Mucosa of gallbladder (tissue), 1 donor: ENCODE measurements at regions not wholly inside any gene's neighbourhood (a gene's known extent, or its start where the extent isn't known, plus 50 kb on each side); places are given as distances from the start of the nearest gene placed in this dataset.
"Not testable (repeated sequence)": the region's sequence is repeated elsewhere in the genome, so short reads cannot be mapped to it uniquely, and the experiment has no call there.

Source experiments
- DNase-seq: peaks from one replicate; pipeline ENCODE4 v3.0.0-alpha.2; 2020; ENCODE audit warnings: low spot score
- donor health status: DM: no; HTN: no; CAD: no.

DNA sequence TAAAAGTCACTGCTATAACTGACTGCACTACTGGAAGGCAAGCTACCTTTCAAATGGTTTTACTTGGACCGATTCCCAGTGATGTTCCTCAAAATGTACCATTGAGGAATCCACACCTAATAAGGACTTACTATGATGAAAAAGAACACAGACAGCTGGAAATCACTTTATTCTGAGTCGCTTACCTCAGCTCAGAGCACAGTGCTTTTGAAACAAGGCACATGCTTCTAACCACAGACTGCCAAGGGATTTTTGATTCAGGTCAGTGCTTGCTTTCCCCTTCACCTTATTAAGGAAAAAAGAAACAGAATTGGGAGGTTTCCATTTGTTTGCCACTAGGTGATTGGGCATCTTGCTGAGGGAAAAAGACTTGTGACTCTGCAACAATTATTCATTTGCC is 707.5 kb upstream of the FSHR start:
- no peak for DNase-seq

DNA sequence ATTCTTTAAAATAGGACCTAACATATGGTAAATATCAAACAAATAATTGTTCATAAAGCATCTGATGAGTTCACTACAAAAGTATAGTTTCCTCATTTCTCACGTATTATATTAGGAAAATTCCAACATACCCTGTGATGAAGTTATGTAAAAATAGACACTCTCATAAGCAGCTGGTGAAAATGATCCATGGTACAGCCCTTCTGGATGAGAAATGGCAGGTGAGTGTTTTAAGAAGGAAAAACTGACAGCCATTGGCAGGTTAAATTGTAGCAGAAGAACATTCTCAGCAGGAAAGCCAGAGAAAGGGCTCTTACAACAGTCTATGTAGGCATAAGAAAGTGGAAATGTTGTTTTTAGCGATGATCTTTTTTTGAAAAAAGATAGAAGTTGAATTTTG is 706.5 kb upstream of the FSHR start:
- no peak for DNase-seq

DNA sequence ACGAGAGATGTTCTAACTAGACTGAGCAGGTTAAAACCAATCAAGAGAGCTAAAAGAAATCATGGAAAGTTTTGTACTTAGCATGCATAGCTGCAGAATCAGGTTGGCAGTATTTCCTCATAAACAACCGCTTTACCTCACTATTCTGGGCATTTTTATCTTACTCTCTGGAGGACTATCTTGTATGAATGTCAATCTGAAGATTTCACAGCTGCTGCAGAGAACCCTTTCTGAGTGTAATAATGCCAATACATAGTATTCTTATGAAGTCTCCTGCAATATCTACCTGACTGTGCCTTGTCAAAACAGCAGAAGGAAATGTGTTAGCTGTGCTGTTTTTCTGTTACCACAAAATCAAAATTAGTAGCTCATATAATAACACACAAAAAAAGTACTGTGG is 705.9 kb upstream of the FSHR start:
- no peak for DNase-seq

DNA sequence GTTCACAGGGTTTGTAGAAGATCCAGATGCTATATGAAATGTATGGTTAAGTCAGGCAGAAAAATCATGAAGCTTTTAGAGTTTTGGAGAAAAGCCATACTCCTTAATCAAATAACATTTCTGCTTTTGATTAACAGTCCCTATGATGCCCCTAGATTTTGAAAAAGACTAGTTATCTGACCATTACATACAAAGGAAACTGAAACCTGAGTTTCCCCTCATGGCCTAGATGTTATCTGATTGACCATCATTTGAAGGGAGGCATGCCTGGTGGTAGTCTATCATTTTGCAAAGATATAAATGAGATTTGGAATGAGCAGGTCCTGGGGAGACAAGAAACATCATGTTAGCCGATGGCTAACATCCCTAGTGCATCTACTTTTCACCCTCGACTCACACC is 704.3 kb upstream of the FSHR start:
- DNase-seq: no peak

DNA sequence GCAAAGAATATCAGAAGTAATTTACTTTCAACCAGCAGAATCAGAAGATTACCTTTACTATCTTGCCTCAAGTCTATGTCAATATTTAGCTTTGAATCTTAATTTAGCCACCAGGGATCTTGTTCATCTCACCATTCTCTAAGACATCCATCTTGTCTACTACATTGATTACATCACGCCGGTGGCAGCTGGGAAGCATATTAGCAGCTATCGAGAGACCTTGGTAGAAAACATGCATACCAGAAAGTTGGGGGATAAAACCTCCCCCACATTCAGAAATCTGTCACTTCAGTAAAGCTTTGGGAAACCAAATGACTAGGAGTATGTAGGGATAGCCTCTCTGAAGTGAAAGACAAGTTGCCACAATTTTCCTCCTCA is 703.8 kb upstream of the FSHR start:
- no peak for DNase-seq

DNA sequence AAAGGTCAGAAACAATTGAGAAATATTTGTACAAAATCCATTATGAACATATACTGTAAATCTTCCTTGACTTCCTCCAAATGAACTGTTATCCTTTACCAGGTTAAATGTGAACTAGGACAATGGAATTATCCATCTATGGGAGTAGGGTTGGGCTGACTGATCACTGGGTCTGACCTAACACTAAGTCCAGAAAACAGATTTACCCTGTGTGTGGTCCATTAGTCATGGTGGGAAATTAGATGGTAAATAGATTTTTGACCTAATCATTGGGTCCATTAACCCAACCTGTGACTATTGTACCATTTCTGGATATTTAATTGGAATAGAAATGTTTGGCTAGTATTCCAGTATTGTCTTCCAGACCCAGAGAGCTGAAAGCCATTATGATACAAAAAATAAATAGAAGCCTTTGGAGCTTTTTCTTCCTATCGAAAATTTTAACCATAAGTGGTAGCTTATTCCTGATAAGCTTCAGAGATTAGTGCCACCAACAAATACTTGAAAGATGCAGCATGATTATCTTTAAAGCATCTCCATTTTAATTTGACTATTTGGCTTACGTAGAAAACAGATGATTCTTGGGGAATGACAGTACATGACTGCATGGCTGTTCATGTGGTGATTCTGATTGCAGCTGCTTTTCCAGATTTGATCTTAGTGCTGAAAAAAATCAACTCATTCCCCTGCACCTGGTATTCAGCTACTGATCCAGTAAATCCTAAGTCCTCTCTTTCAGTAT is 703.2 kb upstream of the FSHR start:
- DNase-seq: no peak

DNA sequence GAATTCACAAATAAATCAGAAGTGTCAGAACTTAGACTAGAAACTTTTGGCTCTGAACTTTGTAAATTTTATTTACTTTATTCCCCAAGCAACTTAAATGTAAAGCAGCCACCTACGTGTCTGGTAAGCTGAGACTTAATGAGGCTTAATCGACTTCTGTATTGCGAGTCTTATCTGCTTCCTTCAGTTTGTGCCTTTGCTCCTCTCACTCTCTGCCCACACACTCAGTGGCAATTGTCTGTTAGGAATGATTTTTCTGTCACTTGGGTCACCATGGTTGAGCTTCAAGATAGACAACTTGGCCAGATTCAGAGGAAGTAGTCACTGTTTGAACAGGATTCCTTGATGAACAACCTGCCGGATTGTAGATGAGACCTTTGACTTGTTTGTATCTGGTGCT is 691.4 kb upstream of the FSHR start:
- DNase-seq: no peak

DNA sequence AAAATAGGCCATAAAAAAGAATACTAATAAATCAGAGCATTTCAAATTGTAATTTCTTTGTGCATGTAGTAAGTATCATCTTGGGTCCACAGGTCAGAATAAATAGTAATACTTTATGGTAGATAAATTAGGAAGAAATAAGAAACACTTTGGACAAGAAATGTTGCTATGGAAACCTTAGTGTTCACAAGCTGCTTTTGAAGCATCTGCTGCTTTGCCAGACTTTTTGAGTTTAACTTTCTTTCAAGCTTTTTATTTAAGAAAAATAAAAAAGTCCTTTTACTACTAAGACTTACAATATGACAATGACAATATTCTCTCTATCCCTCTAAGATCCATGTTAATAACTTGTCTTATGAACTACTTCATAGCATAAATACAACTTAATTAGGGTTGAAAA is 690.7 kb upstream of the FSHR start:
- no peak for DNase-seq

DNA sequence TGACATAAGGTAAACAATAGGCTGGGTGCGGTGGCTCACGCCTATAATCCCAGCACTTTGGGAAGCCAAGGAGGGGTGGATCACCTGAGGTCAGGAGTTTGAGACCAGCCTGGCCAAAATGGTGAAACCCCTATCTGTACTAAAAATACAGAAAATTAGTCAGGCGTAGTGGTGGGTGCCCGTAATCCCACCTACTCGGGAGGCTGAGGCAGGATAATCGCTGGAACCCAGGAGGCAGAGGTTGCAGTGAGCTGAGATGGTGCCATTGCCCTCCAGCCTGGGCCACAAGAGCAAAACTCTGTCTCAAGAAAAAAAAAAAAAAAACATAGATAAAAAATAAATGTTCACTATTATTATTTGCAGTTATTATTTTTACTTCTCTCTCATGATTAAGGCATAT is 689.8 kb upstream of the FSHR start:
- not testable (repeated sequence) for DNase-seq

DNA sequence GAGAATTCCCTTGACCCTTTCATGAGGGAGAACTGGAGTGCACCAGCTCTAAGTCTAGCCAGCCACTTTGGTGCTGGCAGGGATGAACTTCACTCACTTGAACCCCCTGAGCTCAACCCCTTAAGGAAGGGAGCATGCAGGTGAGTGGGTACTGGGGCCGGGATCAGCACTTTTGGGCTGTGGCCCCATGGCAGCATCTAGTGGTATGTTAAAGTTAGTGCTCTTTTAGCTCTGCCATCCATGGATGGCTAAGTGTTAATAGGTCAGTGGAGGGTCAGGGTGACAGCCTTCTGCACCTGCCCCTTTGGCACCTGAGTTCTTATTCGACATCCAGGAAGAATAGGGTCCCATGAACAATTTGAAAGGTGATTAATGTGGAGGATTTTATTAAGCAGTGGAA is 689.0 kb upstream of the FSHR start:
- no peak for DNase-seq

DNA sequence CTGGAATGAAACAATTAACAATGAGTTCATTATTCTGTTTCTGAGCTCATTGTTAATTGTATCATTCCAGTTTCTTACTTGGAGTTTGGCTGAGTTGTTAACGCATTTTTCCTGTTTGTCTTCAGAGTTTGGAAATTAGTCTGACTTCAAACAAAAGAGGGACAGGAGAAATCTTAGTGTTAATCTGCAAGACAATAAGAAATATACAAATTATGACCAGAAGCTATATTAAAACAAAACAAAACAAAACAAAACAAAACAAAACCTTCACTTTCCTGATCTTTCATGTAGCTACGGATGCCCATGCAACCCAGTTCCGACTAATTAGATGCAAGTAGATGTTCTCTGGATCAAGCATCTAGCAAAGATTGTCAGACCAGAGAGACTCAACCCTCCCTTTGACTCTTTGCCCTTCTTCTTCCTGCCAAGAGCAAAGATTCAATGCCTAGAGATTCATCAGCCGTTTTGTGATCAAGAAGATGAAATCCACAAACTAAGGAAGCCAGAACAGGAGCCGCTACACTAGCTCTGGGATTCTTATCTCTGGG is 686.2 kb upstream of the FSHR start:
- DNase-seq: no peak

DNA sequence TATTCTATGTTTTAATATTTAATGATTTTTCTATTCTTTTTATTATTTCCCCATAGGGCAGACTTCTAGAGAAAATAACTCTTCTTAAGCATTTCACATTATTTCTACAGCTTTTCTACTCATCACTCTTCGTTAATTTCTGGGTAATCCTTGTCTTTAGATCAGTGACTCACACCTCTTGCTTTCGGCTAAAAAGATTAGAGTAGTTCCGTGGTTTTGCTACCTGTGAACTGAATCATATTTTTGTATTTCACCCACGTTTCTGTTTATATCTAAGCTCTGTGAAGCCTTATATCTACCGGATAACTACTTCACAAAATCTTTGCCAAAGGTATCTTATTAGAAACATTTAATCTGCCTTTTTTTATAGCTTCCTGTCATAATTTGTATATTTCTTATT is 685.5 kb upstream of the FSHR start:
- DNase-seq: no peak

DNA sequence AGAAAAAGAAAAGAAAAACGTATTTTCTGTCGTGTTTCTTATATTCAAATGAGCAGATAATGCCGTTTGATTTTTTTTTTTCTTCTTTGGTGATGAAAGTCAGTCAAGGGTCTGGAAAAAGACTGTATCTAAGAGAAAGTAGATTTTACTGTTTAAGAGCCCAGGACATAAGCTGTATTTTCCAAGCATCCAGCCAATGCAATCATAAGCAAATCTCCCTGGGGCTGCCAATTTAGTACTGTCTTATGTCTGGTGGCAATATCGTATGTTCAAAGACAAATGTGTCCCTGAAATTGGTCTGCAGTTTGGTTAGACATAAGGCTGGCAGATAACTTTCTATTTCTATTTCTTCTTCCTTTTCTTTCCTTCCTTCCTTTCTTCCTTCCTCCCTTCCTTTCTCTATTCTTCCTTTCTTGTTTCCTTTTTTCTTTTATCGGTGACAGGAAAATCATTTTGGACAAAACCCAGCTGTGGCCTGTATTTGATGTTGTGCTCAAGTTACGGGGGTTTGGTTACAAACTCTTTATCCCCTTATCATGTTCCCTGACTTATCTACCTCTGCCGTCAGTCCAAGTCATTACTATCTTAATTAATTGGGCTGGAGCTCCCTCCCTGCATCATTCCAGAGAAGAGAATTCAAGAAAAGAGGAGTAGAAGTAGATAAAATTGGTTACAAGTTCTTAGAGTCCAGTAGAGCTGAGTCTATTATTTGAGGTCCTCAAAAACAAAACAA is 683.4 kb upstream of the FSHR start:
- DNase-seq: no peak

DNA sequence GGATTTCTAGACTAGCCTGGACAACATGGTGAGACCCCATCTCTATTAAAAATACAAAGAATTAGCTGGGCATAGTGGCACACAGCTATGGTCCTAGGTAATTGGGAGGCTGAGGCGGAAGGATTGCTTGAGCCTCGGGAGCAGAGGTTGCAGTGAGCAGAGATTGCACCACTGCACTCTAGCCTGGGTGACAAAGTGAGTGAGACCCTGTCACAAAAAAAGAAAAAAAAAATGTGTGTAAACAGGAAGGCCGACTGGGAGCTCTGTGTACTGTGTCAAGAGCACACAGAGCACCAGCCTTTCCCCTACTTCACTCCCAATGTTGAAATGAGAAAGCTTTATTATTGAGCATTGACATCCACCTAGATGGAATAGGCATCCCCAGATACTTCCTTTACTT is 681.7 kb upstream of the FSHR start:
- no peak for DNase-seq

DNA sequence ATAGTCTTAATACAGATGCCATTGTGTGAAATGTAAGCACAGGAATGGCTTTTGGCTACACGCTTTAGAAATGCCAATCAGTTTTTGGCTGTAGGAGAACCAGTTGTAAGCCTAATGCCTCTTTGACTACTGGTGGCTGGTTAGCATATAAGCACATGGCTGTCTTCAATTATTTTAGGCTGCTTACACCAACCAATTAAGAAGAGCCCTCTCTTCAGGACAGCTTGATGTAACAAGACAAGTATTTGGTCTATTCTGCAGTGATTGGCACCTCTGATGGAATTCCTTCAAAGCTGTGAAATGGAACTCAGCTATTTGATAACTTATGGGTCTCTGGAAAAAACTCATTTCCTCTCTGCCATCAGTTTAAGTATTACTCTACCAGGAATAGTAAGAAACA is 680.1 kb upstream of the FSHR start:
- DNase-seq: no peak

DNA sequence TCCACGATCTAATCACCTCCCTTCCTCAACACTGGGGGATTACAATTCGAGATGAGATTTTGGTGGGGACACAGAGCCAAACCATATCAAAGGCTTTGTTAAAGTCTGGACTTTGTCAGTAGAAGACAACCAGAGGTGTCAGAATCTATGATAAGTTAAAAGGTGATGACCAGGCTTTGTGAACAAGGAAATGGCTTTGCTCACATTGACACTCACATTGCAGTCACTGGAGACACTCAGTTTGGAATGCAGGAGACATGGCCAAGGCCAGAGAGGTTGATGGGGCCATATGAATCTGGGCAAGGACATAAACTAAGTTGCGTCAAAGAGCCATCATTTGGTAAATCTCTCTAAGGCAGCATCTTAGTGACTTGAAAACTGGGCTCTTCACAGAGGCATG is 678.2 kb upstream of the FSHR start:
- DNase-seq: no peak

DNA sequence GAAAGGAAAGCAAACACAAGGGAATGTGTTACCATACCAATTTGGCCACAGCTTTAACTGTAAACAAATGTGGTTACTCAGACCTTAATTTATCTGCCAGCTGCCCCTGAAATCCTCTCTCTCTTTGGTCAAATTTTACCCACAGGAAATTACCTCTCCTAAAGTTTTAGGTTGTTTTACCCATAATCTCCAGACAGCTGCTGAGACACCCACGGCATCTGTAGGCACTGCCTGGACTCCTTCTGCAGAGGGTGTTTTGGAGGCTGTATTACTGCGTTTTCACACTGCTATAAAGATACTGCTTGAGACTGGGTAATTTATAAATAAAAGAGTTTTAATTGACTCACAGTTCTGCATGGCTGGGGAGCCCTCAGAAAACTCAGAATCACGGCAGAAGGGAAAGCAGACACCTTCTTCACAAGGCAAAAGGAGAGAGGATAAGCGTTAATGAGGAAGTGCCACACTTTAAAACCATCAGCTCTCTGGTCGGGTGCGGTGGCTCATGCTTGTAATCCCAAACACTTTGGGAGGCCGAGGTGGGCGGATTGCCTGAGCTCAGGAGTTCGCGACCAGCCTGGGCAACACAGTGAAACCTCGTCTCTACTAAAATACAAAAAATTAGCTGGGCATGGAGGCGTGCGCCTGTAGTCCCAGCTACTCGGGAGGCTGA is 677.5 kb upstream of the FSHR start:
- DNase-seq: no peak

DNA sequence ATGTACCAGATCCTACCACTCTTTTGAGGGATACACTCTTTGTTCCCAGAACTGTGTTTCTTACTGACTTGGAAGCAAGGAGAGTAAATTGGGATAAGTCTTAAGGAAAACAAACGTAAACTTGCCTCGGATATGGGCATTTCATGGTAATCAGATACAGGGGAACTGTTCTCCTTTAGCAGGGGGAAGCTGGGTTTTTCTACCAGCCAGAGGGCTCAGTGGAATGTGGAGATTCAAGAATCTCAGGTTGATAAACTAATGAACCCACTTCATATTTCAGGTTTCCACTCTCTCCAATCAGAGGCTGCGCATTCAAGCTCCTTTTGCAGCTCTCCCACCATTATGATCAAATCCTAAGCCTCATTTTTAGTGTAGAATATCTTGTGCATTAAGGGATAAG is 676.5 kb upstream of the FSHR start:
- no peak for DNase-seq

DNA sequence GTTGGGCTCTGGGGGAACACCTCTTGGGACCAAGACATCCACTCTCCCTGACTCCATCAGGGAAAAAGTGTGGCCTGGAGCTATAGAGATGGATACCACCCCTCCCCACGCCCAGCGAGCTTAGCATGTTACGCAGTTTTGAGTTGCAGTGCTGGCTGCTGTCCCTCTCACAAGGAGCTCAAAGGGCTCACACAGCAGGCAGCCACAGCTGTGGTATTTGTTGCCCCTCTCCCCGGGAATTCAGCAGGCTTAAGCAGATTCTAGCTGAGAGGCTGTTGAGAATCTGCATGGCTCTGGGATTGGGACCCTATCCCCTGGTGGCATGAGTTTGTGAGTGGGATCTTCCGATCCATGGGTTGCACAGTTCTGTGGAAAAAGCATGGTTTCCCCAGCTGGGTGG is 673.1 kb upstream of the FSHR start:
- no peak for DNase-seq

DNA sequence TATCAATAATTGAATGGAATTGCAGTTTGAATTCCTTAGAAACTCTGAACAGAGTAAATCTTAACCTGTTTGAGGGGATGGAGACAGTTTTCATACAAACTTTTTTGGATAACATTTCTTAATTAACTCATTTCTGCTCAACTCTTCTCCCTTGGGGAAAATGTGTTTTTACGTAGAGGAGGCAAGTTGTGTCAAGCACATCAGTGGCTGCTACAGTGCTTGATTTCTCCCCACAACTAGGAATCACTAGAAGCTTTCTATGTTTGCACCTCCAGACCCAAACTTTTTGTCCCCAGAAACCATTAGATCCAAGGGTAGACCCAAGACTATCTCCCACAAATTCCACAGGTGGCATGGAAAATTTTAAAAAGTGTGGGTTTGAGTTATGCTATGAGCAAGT is 658.9 kb upstream of the FSHR start:
- no peak for DNase-seq

DNA sequence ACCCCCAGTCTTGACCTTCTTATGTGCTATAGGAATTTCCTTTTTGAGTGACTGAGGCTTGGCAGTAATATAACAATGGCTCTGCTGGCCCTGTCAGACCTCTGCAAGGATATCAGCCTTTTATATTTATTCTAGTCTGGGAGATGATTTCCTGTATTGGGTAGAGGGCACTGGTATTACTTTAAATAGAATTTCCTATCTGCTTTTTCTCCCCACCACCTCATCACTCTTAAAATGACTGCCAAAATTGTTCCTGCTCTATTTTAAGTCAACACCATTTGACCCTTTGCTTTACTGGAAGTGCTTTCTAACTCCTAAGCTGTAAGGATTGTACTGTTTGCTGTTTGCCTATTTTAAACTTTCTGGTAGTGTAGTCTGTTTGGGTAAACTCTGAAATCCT is 658.4 kb upstream of the FSHR start:
- DNase-seq: no peak

DNA sequence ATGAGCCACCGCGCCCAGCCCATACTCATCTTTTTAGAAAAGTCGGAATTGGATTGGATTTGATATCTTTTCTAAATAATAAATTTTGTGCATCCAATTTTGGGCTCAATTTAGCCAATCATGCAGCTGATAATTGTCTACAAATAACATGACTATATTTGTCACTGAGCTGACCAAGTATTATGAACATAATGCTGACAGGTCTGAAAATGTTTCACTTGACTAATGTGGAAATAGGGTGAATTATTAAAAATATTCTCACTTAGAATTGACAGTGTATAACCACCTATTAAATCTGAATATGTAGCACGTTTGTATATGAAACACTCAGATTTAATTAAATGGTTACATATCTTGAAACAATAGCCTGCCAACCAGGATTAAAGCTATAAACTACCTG is 657.2 kb upstream of the FSHR start:
- DNase-seq: no peak

DNA sequence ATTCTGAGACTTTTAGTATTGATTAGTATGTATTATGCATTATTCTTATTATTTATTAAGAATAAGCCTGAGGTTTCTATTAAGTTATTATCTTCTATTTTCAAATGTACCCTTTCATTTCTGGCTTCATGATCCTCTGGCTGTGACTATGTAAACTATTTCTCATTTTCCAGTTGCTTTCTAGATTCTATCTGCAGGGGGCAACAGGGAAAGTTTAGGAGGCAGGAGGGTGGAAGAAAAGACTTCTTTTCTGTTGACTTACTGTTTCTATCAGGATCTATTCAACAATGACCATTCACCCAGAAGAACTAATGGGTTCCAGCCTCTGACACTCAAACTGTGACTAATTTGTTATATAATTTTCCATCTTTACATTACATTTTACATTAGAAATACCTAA is 653.4 kb upstream of the FSHR start:
- DNase-seq: no peak
